Activated T-cell treated with anti-CD3 and anti-CD28 coated beads for 48 hours (primary cell): ENCODE measurements at regions not wholly inside any gene's neighbourhood (a gene's known extent, or its start where the extent isn't known, plus 50 kb on each side); places are given as distances from the start of the nearest gene placed in this dataset.
"Not testable (repeated sequence)": the region's sequence is repeated elsewhere in the genome, so short reads cannot be mapped to it uniquely, and the experiment has no call there.

Source experiments
- DNase-seq: peaks from one replicate; pipeline ENCODE4 v3.0.0-alpha.2; 2020; ENCODE audit warnings: low read depth

DNA sequence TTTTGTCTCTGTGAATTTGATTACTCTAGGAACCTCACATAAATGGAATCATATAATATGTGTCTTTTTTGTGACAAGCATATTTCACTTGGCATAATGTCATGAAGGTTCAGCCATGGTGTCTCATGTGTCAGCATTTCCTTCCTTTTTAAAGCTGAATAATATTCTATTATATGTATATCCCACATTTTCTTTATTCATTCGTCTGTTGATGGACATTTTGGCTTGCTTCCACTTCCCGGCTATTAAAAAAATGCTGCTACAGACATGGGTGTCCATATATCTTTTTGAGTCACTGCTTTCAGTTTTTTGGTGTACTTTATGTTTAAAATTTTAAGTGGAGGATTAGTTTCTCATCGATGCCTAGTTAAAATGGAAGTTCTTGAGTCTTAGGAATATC is 59.8 kb upstream of the C5orf63 start:
- no peak for DNase-seq

DNA sequence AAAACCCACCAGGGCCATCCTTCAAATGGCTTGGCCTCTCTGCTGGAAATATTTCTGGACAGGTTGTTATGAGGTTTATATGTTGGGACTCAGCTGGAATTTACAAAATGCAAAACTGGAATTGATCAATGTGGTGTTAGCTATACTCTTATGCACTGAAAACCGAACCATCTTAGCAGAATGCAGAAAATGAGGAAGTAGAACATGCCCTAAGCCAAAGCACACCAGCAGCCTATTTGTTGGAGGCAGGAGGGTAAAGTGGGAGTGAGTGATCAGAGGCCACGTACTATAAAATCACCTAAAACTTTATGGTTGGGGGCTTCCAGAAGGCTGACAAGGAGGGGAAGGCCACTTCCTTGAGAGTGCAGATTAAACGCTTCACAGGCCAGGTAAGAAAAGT is 63.6 kb upstream of the C5orf63 start:
- DNase-seq, result no peak

DNA sequence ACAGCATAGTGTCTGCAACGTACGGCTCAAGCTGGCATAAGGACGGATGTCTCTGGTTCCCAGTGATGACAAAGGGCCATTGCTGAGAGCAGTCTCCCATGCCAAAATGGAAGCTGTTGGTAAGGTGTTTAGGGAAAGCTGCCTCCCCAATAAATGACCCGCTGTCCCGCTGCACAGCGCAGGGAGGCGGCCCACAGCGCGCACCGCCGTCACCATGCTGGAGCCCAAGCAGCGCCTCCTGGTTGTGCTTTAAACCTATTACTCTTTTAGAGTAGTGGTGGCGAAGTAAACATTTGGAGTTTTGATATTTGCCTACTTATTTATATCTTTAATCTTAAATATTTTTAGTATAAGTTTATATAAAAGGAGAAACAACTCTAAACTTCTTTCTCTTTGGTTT is 70.4 kb upstream of the C5orf63 start:
- no peak for DNase-seq

DNA sequence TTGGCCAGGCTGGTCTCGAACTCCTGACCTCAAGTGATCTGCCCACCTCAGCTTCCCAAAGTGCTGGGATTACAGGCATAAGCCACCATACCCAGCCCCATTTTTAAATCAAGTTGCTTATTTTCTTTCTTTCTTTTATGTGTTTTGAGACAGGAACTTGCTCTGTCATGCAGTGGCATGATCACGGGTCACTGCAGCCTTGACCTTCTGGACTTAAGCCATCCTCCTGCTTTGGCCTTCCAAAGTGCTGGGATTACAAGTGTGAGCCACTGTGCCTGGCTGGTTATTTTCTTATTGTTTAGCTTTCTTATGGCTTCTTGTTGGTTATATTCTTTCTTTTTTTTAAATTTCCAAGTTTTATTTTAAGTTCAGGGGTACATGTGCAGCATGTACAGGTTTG is 79.7 kb upstream of the C5orf63 start:
- no peak for DNase-seq

DNA sequence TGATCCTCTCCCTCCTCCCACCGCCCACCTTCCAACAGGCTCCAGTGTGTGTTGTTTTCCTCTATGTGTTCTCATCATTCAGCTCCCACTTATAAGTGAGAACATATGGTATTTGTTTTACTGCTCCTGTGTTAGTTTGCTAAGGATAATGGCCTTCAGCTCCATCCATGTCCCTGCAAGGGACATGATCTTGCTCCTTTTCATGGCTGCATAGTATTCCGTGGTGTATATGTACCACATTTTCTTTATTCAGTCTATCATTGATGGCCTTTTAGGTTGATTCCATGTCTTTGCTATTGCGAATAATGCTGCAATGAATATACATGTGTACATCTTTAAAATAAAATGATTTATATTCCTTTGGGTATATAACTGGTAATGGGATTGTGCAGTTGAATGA is 80.2 kb upstream of the C5orf63 start:
- no peak for DNase-seq

DNA sequence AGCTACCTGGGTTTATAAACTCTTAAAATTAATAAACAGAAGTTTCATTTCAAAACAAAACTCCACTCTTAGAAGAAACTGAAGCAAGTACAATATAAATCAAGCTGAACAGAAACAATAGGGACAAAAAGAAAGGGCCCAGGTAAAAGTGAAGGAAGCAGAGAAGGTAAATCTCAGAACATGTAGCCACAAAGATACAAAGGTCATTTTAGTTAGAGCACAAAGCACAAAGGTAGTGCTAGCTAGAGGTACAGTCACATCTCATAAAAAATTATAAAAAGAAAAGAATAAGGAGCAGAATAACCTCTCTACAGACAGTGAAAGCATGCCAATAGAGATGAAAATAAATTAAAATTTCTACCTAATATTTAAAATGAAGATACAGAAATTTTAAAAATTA is 90.4 kb upstream of the C5orf63 start:
- DNase-seq, result no peak

DNA sequence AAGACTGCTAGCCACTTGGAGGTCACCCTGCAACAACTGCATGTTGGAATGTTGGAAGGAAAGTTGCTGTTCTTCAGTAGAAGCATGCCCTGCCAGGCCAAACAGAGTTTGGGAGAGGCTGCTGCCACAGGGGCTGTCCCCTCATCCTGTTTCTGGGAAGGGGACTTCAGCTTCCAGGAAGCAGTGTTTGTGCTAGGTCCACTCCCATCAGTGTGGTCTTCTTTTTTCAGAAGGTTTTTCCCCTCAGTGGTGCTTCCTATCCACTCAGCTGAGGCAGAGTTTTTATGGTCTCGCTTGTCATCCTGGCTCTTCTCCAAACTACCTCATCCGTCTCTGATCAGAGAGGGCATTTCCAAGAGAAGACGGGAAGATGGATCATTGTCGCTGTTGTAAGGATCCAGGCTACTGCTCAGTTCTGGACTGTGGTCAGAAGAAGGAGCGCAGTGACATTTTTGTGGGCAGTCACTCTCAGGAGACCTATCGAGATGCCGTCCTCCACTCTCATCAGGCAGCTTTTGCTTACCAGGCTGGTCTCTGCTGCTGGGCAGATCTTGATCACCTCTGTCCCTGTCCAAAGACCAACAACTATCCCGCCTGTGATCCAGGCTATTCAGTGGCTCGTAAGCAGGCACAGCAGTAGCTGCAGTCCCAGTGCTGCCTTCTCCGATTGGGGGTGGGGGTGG is 97.8 kb upstream of the C5orf63 start:
- DNase-seq, result no peak

DNA sequence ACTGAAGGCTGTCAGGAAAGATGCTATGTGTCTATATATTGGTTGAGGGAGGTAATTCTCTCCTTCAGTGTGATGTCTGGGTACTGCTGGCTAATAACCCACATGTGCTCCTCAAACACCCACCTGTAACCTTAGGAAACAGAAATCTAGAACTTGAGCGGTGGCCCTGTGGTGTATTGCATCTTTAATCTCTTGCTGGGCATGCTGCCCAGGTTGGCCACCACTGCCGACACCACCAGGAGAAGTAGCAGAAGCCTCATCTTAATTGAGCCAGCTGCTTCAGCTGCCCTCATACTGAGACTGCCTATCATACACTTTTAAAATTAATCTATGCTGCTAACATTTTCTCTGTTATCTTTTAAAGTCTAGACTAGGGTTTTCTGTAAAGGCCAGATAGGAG is 103.5 kb upstream of the C5orf63 start:
- DNase-seq, result no peak

DNA sequence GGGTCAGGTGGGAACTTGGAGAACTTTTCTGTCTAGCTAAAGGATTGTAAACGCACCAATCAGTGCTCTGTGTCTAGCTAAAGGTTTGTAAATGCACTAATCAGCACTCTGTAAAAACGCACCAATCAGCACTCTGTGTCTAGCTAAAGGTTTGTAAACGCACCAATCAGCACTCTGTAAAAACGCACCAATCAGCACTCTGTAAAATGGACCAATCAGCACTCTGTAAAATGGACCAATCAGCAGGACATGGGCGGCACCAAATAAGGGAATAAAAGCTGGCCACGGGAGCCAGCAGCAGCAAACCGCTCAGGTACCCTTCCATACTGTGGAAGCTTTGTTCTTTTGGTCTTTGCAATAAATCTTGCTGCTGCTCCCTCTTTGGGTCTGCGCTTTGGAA is 108.0 kb upstream of the MEGF10 start:
- DNase-seq, result not testable (repeated sequence)

DNA sequence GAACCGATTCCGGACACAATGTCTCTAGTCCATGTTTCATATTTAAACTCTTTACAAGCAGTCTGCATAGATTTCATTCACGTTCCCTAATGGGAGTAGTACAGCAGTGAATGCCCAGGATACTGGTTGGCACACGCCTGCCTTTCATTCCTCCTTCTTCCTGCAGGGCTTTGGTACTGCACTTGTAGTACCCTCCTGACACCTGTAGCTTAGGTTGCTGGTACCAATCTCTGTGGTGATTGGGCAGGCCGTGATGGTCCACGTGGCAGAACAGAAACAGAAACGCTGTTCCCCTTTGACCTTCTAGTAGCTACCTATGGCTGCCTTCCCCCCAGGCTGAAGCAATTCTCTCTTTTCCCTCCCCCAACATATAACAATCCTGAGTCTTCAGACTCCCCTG is 107.3 kb upstream of the MEGF10 start:
- no peak for DNase-seq

DNA sequence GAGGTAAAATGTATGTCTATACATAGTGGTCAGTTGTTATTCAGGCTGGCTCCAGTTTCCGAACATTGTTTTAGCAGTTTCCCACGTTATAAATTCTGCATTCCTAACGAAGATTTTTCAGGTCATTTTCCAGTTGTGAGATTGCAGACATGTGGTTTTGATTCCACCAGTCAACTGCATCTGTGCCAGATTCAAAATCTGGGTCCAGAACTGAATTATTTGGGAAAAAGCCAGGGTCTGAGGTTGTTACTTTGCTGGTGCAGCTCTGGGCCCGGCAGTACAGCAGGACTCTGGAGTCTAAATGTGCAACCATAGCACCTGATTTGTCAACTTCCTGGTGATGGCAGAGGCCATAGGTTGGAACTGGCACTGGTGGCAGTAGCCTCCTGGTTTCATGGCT is 105.7 kb upstream of the MEGF10 start:
- no peak for DNase-seq

DNA sequence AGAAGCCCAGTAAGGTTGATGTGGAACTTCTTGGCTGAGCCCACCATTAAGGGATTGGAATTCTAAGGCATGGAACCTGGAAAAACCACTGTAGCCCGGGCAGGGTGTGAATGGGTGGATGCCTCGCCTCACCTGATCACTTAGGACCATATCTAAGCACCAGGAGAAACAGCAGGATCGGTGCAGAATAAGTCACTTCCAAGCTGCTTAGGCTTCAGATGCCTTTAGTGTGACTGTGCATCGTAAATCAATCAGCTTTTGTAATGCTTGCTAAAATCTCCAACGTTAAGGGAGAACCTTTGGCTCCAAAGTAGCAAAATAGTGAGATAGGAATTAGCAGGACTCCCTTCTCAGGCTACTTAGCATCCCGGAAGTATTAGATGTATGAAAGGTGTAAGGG is 103.9 kb upstream of the MEGF10 start:
- DNase-seq, result no peak

DNA sequence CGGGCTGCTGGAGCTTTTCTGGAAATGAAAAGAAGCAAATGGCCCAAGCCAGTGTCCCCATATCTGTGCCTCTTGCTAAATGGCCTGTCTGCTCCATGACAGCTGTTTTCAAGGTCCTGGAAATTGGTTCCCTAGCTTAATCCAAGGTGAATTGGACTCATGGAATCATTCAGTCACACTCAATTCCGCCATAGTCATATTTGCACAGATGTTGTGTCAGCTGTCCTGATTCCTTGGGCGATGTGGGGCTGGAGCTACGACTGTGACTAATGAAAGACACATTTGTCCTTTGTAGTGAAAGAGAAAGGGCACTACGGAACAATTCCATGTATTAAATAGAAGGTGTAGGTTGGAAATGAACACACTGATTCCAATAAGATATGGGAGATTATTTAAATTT is 102.9 kb upstream of the MEGF10 start:
- no peak for DNase-seq

DNA sequence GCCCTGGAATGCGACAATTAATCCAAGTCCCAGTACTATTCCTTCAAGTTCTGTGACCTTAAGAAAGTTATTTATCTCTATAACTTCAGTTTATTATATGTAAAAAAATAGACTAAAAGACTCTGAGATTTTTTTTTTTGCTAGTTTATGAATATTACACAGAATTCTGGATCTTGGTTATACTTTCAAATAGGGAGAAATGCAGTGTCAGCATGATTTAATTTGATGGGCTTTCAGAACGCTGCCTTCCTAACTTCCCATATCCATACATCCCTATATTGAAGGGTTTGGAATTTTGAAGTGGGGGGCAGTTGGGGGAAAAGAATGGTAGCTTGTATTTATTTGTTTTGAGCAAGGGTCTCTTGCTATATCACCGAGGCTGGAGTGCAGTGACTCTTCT is 98.4 kb upstream of the MEGF10 start:
- DNase-seq, result no peak

DNA sequence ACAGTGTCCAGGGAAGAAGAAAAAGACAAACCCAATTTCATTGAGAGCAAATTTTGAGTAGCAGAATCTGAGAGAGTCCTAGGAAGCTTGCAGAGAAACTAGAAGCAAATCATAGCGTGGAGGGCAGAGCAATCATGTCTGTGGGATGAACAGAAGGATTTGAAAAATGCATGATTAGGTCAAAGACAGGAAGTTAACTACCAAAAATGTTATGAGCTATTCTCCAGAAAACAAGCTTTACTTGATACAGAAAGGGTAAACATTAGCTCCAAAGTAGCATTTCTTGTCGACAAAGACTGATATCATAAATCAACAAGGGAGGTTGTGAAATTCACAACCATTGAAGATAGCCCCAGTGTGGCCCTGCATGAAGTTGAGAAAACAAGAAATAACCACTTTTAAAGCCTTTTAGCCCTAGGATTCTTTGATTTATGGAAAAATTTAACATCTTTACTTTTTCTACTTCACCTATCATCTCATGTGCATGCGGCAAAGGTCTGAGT is 97.7 kb upstream of the MEGF10 start:
- DNase-seq, result no peak

DNA sequence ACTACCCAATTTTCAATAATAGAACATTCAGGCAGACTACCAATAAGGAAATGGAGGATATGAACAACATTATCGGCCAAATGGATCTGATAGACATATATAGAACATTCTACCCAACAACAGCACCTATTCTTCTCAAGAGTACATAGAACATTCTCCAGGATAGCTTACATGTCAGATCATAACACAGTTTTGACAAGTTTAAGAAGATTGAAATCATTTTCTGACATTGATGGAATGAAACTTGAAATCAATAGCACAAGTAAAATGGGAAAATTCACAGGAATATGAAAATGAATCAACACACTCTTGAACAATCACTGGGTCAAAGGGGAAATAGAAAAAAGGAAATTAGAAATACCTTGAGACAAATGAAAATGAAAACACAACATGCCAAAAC is 94.6 kb upstream of the MEGF10 start:
- DNase-seq, result no peak

DNA sequence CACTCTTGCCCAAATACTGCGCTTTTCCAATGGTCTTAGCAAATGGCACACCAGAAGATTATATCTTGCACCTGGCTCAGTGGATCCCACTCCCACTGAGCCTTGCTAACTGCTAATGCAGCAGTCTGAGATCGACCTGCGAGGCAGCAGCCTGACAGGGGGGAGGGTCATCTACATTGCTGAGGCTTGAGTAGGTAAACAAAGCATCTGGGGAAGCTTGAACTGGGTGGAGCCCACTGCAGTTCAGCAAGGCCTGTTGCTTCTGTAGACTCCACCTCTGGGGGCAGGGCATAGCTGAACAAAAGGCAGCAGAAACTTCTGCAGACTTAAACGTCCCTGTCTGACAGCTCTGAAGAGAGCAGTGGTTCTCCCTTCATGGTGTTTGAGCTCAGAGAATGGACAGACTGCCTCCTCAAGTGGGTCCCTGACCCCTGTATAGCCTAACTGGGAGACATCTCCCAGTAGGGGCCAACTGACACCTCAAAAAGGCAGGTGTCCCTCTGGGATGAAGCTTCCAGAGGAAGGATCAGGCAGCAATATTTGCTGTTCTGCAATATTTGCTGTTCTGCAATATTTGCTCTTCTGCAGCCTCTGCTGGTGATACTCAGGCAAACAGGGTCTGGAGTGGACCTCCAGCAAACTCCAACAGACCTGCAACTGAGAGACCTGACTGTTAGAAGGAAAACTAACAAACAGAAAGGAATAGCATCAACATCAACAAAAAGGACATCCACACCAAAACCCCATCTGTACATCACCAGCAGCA is 93.0 kb upstream of the MEGF10 start:
- not testable (repeated sequence) for DNase-seq

DNA sequence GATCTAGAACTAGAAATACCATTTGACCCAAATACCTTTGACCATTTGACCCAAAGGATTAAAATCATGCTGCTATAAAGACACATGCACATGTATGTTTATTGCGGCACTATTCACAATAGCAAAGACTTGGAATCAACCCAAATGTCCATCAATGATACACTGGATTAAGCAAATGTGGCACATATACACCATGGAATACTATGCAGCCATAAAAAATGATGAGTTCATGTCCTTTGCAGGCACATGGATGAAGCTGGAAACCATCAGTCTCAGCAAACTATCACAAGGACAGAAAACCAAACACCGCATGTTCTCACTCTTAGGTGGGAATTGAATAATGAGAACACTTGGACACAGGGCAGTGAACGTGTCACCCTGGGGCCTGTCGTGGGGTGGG is 87.9 kb upstream of the MEGF10 start:
- not testable (repeated sequence) for DNase-seq

DNA sequence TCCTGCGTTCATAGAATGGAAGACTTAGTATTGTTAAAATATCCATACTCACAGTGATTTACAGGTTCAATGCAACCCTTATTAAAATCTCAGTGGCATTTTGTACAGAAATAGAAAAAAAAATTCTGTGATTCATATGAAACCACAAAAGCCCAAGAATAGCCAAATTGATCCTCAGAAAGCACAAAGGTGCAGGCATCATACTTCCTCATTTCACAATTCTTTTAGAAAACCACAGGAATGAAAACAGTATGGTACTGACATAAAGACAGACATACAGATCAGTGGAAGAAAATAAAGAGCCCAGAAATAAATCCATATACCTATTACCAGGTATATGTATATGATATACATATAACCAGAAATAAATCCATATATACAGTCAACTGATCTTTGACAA is 86.8 kb upstream of the MEGF10 start:
- no peak for DNase-seq

DNA sequence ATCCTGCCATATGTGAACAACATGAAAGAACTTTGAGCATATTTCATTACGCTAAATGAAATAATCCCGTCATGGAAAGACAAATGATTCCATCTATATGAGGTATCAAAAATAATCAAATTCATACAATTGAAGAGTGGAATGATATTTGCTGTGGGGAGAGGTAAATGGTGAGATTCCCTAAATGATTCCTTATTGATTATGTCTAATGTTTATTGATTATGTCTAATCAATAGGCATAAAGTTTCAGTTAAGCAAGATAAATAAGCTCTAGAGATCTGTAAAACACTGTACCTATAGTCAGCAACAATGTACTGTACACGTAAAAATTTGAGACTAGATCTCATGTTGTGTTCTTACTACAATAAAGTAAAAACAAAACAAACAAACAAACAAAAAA is 85.4 kb upstream of the MEGF10 start:
- no peak for DNase-seq

DNA sequence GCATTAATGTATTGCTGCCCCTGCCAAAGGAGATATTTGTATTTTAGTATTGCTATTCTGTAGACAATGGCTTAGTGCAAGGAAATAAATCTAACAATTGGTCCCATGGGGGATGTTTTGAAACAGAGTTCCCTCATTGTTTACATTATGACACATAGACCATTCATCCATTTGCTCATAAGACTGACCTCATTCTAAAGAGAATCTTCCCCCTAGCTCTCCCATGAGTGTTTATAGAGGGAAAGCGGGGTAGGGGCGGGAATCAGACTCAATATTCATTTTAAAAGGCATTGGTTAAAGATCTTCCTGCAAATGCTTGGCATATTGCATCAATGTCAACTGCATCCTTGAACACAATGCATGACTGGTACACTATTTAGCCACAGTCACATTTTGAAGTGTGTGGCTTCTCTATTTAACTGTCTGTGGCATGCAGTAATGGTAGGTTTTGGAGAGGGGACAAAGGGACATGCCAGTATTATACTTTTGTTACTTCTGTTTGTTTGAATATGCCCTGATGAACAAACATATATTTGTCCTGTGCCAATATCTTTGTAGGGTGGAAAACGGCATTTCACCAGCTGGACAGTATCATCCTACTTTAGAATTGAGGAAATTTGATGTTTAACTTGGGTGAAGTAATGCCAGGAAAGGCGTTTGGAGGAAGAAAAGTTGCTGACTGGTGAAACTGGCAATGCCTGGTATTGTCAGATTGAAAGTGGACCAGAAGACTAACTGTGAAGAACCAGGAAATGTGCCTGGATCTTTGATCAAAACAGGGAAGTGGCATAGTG is 84.1 kb upstream of the MEGF10 start:
- DNase-seq, result no peak

DNA sequence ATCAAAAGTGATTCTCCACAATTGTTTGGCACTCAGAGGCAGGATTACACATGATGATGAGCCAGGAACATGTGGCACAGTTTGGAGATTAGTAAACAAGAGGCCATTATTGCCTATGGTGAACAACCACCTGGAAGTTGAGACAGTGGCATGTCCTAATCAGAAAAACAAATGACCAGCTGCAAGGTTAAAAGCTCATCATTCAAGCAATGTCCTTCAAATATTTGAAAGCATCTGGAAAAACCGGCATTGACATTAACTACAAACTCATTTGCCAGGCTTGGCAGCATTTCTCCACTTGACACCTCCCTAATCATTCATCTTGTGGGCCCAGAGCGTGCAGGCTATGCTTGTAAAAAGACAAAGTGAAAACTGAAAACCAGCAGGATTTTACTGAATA is 80.6 kb upstream of the MEGF10 start:
- DNase-seq, result no peak

DNA sequence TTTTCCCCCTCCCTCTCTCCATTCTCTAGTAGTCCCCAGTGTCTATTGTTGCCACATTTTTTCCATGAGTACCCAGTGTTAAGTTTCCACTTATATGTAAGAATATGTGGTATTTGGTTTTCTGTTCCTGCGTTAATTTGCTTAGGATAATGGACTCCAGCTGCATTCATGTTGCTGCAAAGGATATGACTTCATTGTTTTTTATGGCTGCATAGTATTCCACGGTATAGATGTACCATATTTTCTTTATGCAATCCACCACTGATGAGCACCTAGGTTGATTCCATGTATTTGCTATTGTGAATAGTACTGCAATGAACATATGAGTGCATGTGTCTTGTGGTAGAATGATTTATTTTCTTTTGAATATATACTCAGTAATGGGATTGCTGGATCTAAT is 77.4 kb upstream of the MEGF10 start:
- no peak for DNase-seq
